ENCODE measurements at regions not wholly inside any gene's neighbourhood (a gene's known extent, or its start where the extent isn't known, plus 50 kb on each side); places are given as distances from the start of the nearest gene placed in this dataset.
"Not testable (repeated sequence)": the region's sequence is repeated elsewhere in the genome, so short reads cannot be mapped to it uniquely, and the experiment has no call there.

GRCh38 chr6:37083243-37084138 lies 78.0 kb downstream of the FGD2 start:
- TF ChIP-seq CTCF (IDR thresholded peaks at IDR 0.05; ENCODE audit: insufficient read depth, low read depth, low read length) (no peak), EZH2 (IDR thresholded peaks at IDR 0.05; ENCODE audit: insufficient read depth, low read length) (no peak)
- Histone ChIP-seq H3K27ac (ENCODE audit: low read depth, low read length) (no peak overlapping the region), H3K9ac (ENCODE audit: low read length) (no peak overlapping the region), H3K4me2 (ENCODE audit: low read length) (no peak overlapping the region), H4K20me1 (ENCODE audit: insufficient read depth, low read length) (no peaks in the 10 kb centered on the region), H3K4me3 (ENCODE audit: insufficient read depth, low read depth, low read length) (no peak overlapping the region), H3K27me3 (ENCODE audit: insufficient read depth, low read length) (no peaks in the 10 kb centered on the region), H2AFZ (ENCODE audit: low read depth, low read length) (no peak overlapping the region), H3K36me3 (ENCODE audit: insufficient read depth, low read length) (no peaks in the 10 kb centered on the region), H3K4me1 (ENCODE audit: insufficient read depth, low read length) (peaks cover 1% of the 10 kb centered on the region), H3K9me3 (ENCODE audit: insufficient read depth, low read depth, low read length) (no peaks in the 10 kb centered on the region), H3K79me2 (ENCODE audit: insufficient read depth, low read length) (no peaks in the 10 kb centered on the region)
- Mint-ChIP-seq H3K27ac (ENCODE audit: unreplicated experiment) (peak overlapping the region; percentile 41), H3K36me3 (ENCODE audit: low read depth, unreplicated experiment) (no peaks in the 10 kb centered on the region), H3K9me3 (ENCODE audit: unreplicated experiment) (peaks cover 2% of the 10 kb centered on the region), H3K4me1 (ENCODE audit: low read depth, unreplicated experiment) (peaks cover 10% of the 10 kb centered on the region), H3K4me3 (ENCODE audit: unreplicated experiment) (no peak overlapping the region), H3K27me3 (ENCODE audit: low read depth, unreplicated experiment) (no peaks in the 10 kb centered on the region)
- no peak for FAIRE-seq
- peak; percentile 48 for DNase-seq (ENCODE audit: low read depth)

- H3K4me1 ChIP-seq (ENCODE audit: insufficient read depth, low read length); H3K27me3 Mint-ChIP-seq (ENCODE audit: low read depth, unreplicated experiment); H3K4me3 ChIP-seq (ENCODE audit: insufficient read depth, low read depth, low read length); H3K4me3 Mint-ChIP-seq (ENCODE audit: unreplicated experiment); H3K27ac Mint-ChIP-seq (ENCODE audit: unreplicated experiment); H3K4me1 Mint-ChIP-seq (ENCODE audit: low read depth, unreplicated experiment); H3K36me3 Mint-ChIP-seq (ENCODE audit: low read depth, unreplicated experiment); H3K79me2 ChIP-seq (ENCODE audit: insufficient read depth, low read length); H3K9ac ChIP-seq (ENCODE audit: low read length); H3K27ac ChIP-seq (ENCODE audit: low read depth, low read length); DNase-seq (ENCODE audit: low read depth); H3K9me3 ChIP-seq (ENCODE audit: insufficient read depth, low read depth, low read length); H3K36me3 ChIP-seq (ENCODE audit: insufficient read depth, low read length); H3K27me3 ChIP-seq (ENCODE audit: insufficient read depth, low read length); FAIRE-seq; H2AFZ ChIP-seq (ENCODE audit: low read depth, low read length); H3K4me2 ChIP-seq (ENCODE audit: low read length); H3K9me3 Mint-ChIP-seq (ENCODE audit: unreplicated experiment); H4K20me1 ChIP-seq (ENCODE audit: insufficient read depth, low read length): not testable (repeated sequence)
Observed at GRCh38 chr6:37084665-37085064, 79.2 kb downstream of the FGD2 start.

GRCh38 chr6:37085198-37085597 lies 79.7 kb downstream of the FGD2 start:
- no peak overlapping the region for H3K27ac Mint-ChIP-seq (ENCODE audit: unreplicated experiment)
- no peak for FAIRE-seq
- no peaks in the 10 kb centered on the region for H3K4me1 ChIP-seq (ENCODE audit: insufficient read depth, low read length)
- no peak for DNase-seq (ENCODE audit: low read depth)
- no peaks in the 10 kb centered on the region for H3K9me3 ChIP-seq (ENCODE audit: insufficient read depth, low read depth, low read length)
- H3K79me2 ChIP-seq (ENCODE audit: insufficient read depth, low read length), result no peaks in the 10 kb centered on the region
- H3K27me3 Mint-ChIP-seq (ENCODE audit: low read depth, unreplicated experiment), result no peaks in the 10 kb centered on the region
- no peak overlapping the region for H2AFZ ChIP-seq (ENCODE audit: low read depth, low read length)
- peaks cover 7% of the 10 kb centered on the region for H3K4me1 Mint-ChIP-seq (ENCODE audit: low read depth, unreplicated experiment)
- no peak overlapping the region for H3K4me3 ChIP-seq (ENCODE audit: insufficient read depth, low read depth, low read length)
- H3K4me2 ChIP-seq (ENCODE audit: low read length), result no peak overlapping the region
- H3K27ac ChIP-seq (ENCODE audit: low read depth, low read length), result no peak overlapping the region
- TF ChIP-seq EZH2 (IDR thresholded peaks at IDR 0.05; ENCODE audit: insufficient read depth, low read length) (no peak), CTCF (IDR thresholded peaks at IDR 0.05; ENCODE audit: insufficient read depth, low read depth, low read length) (no peak)
- H3K27me3 ChIP-seq (ENCODE audit: insufficient read depth, low read length), result no peaks in the 10 kb centered on the region
- no peaks in the 10 kb centered on the region for H4K20me1 ChIP-seq (ENCODE audit: insufficient read depth, low read length)
- no peak overlapping the region for H3K9ac ChIP-seq (ENCODE audit: low read length)
- no peak overlapping the region for H3K4me3 Mint-ChIP-seq (ENCODE audit: unreplicated experiment)
- H3K9me3 Mint-ChIP-seq (ENCODE audit: unreplicated experiment), result no peaks in the 10 kb centered on the region
- no peaks in the 10 kb centered on the region for H3K36me3 Mint-ChIP-seq (ENCODE audit: low read depth, unreplicated experiment)
- no peaks in the 10 kb centered on the region for H3K36me3 ChIP-seq (ENCODE audit: insufficient read depth, low read length)
